Gastrocnemius medialis (tissue), 4 donors: ENCODE measurements at regions not wholly inside any gene's neighbourhood (a gene's known extent, or its start where the extent isn't known, plus 50 kb on each side); places are given as distances from the start of the nearest gene placed in this dataset.

Experiments
- CTCF ChIP-seq, 5 experiments: fragments of 450-650 bp in 3 of 5; fragments of 200-600 bp in 2 of 5; sonication (generic) in 2 of 5; IDR thresholded peaks in 4 of 5; conservative IDR thresholded peaks in 1 of 5; 1 replicate in 4 of 5; 2 replicates in 1 of 5; pipeline ENCODE4 v1.5.1; 2016 to 2019; ENCODE audit warnings: antibody characterized with exemption in 5 of 5, mild to moderate bottlenecking in 3 of 5, moderate library complexity in 3 of 5
- POLR2A ChIP-seq, 2 donors: fragments of 450-650 bp; IDR thresholded peaks; one replicate each; pipeline ENCODE4 v1.6.1; 2017; ENCODE audit warnings: antibody characterized with exemption in 2 of 2, mild to moderate bottlenecking in 2 of 2, moderate library complexity in 2 of 2

DNA sequence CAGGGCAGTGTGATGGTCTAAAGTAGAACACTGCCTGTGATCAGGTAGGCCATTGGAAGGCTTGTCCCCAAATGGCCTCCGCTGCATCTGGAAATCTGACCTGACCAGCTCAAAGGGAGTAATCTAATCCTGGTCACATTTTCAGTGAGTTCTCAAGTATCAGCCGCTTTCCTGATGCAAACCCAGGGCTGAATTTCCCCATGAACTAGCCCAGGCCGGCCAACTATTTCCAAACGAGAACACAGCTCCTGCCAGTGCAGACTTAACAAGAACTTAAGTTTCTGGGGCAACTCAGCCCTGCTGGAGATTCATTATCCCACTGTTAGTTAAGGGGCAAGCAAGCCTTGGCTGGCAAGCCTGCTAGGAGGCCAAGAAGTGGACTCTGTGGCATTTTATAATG lies 59.6 kb upstream of the FAM180A start:
- TF ChIP-seq CTCF (IDR thresholded peaks at IDR 0.05 in 4 of 5, conservative IDR thresholded peaks at IDR 0.05 in 1 of 5), result no peak
- TF ChIP-seq POLR2A (IDR thresholded peaks at IDR 0.05), result no peak
